ENCODE measurements at regions not wholly inside any gene's neighbourhood (a gene's known extent, or its start where the extent isn't known, plus 50 kb on each side); places are given as distances from the start of the nearest gene placed in this dataset.
"Not testable (repeated sequence)": the region's sequence is repeated elsewhere in the genome, so short reads cannot be mapped to it uniquely, and the experiment has no call there.

GRCh38 chr7:136117539-136117938 is 140.4 kb upstream of the MTPN start:
- no peak for DNase-seq (ENCODE audit: low spot score)

- no peak for DNase-seq (ENCODE audit: low spot score)
These were observed 139.0 kb upstream of the MTPN start for GRCh38 chr7:136116186-136116585.

GRCh38 chr7:136114966-136115762 is 138.0 kb upstream of the MTPN start:
- DNase-seq (ENCODE audit: low spot score): peak; percentile 27

- not testable (repeated sequence) for DNase-seq (ENCODE audit: low spot score)
These were observed 137.3 kb upstream of the MTPN start for GRCh38 chr7:136114467-136114866.

- DNase-seq (ENCODE audit: low spot score): not testable (repeated sequence)
These were observed 131.9 kb upstream of the MTPN start for GRCh38 chr7:136109037-136109436.

- no peak for DNase-seq (ENCODE audit: low spot score)
These were observed 128.0 kb upstream of the MTPN start for GRCh38 chr7:136105191-136105590.

- DNase-seq (ENCODE audit: low spot score): no peak
These were observed 127.1 kb upstream of the MTPN start for GRCh38 chr7:136104269-136104603.

GRCh38 chr7:136103545-136104268 is 126.5 kb upstream of the MTPN start:
- DNase-seq (ENCODE audit: low spot score): no peak

- no peak for DNase-seq (ENCODE audit: low spot score)
These were observed 125.7 kb upstream of the MTPN start for GRCh38 chr7:136102881-136103280.

- not testable (repeated sequence) for DNase-seq (ENCODE audit: low spot score)
These were observed 115.6 kb upstream of the MTPN start for GRCh38 chr7:136092714-136093113.

- DNase-seq (ENCODE audit: low spot score): no peak
These were observed 110.7 kb upstream of the MTPN start for GRCh38 chr7:136087881-136088280.

- DNase-seq (ENCODE audit: low spot score): peak; percentile 72
These were observed 109.6 kb upstream of the MTPN start for GRCh38 chr7:136086712-136087111.

GRCh38 chr7:136079934-136080333 is 102.8 kb upstream of the MTPN start:
- no peak for DNase-seq (ENCODE audit: low spot score)

- no peak for DNase-seq (ENCODE audit: low spot score)
These were observed 102.3 kb upstream of the MTPN start for GRCh38 chr7:136079478-136079892.

- no peak for DNase-seq (ENCODE audit: low spot score)
These were observed 101.9 kb upstream of the MTPN start for GRCh38 chr7:136079066-136079465.

- DNase-seq (ENCODE audit: low spot score): no peak
These were observed 101.5 kb upstream of the MTPN start for GRCh38 chr7:136078630-136079029.

GRCh38 chr7:136076954-136077353 is 99.8 kb upstream of the MTPN start:
- DNase-seq (ENCODE audit: low spot score): no peak

- no peak for DNase-seq (ENCODE audit: low spot score)
These were observed 97.7 kb upstream of the MTPN start for GRCh38 chr7:136074843-136075242.

- no peak for DNase-seq (ENCODE audit: low spot score)
These were observed 95.3 kb upstream of the MTPN start for GRCh38 chr7:136072447-136072846.

GRCh38 chr7:136070736-136071505 is 93.8 kb upstream of the MTPN start:
- DNase-seq (ENCODE audit: low spot score): no peak

- DNase-seq (ENCODE audit: low spot score): no peak
These were observed 92.8 kb upstream of the MTPN start for GRCh38 chr7:136069840-136070529.

GRCh38 chr7:136067277-136067676 is 90.1 kb upstream of the MTPN start:
- DNase-seq (ENCODE audit: low spot score): no peak
